ENCODE measurements at regions not wholly inside any gene's neighbourhood (a gene's known extent, or its start where the extent isn't known, plus 50 kb on each side); places are given as distances from the start of the nearest gene placed in this dataset.

GRCh38 chr21:35297665-35298064, 248.6 kb upstream of the RUNX1 start:
- Histone ChIP-seq H3K9me3 (ENCODE audit: control insufficient read depth, low read depth, low read length) (no peaks in the 10 kb centered on the region), H2BK120ac (ENCODE audit: low read depth, low read length, poor library complexity, severe bottlenecking) (no peak overlapping the region), H2BK20ac (ENCODE audit: low read depth, low read length, poor library complexity, severe bottlenecking) (no peak overlapping the region), H3K23ac (ENCODE audit: insufficient read length, low read depth, low read length) (no peak overlapping the region), H3K4me2 (ENCODE audit: insufficient read depth, insufficient read length, low read length) (no peak overlapping the region), H3K27ac (ENCODE audit: insufficient read length, low read depth, low read length) (no peak overlapping the region), H4K5ac (ENCODE audit: insufficient read length, low read depth, low read length) (no peak overlapping the region), H4K20me1 (ENCODE audit: control insufficient read depth, insufficient read depth, insufficient read length) (no peaks in the 10 kb centered on the region), H3K4me1 (ENCODE audit: insufficient read depth, low read length) (peaks cover 8% of the 10 kb centered on the region; the same call in 1 of the 2 replicates), H4K8ac (replicated peaks; ENCODE audit: insufficient read length, low read depth, low read length) (no peak overlapping the region), H4K91ac (ENCODE audit: insufficient read length, low read depth, low read length) (no peak overlapping the region), H2BK12ac (ENCODE audit: insufficient read length, low read depth, low read length) (no peak overlapping the region), H3K9ac (ENCODE audit: extremely low read depth, insufficient read length, low read length) (no peak overlapping the region), H3K18ac (ENCODE audit: insufficient read length, low read depth, low read length) (no peak overlapping the region), H3K27me3 (ENCODE audit: insufficient read depth, low read length) (no peaks in the 10 kb centered on the region; the same call in 1 of the 2 replicates), H3K79me1 (ENCODE audit: insufficient read depth, low read depth, low read length, poor library complexity, severe bottlenecking) (no peaks in the 10 kb centered on the region), H2AFZ (ENCODE audit: low read length) (no peak overlapping the region), H3K56ac (ENCODE audit: insufficient read length, low read depth, low read length) (no peak overlapping the region), H3T11ph (ENCODE audit: low read length) (no peak overlapping the region), H2BK5ac (ENCODE audit: insufficient read length, low read length) (no peak overlapping the region), H3K14ac (ENCODE audit: insufficient read depth, low read length) (no peak overlapping the region), H2AK5ac (ENCODE audit: insufficient read length, low read length) (no peak overlapping the region), H3K4ac (ENCODE audit: low read depth, low read length) (no peak overlapping the region), H3K23me2 (ENCODE audit: insufficient read length, low read depth, low read length, poor library complexity, severe bottlenecking) (no peaks in the 10 kb centered on the region), H3K79me2 (ENCODE audit: insufficient read depth, low read length) (no peaks in the 10 kb centered on the region; the same call in 1 of the 2 replicates), H2BK15ac (ENCODE audit: low read depth, low read length) (no peak overlapping the region)
- Mint-ChIP-seq H3K36me3 (ENCODE audit: insufficient read depth in 1 of 3, low read depth in 3 of 3) (peaks cover 0 to 4% (median 0%) of the 10 kb centered on the region in 3 experiments; a peak in 1 of 7 replicates), H3K27me3 (ENCODE audit: low read depth) (peaks cover 2% of the 10 kb centered on the region; the same call in 1 of the 2 replicates), H3K27ac (no peak overlapping the region), H3K4me1 (peaks cover 20 to 27% of the 10 kb centered on the region in 2 experiments), H3K4me3 (no peak overlapping the region), H3K9me3 (peaks cover 2 to 3% of the 10 kb centered on the region in 2 experiments; a peak in 2 of 5 replicates)
- TF ChIP-seq CTCF (conservative IDR thresholded peaks at IDR 0.05) = no peak
- no peak for DNase-seq
- WGBS (ENCODE audit: extremely low coverage, insufficient read length, low lambda C conversion rate) = 100% methylated on average over 1 of the region's 4 CpGs

Measured in H9 (cell line).